Omental fat pad (tissue), 3 donors: ENCODE measurements at regions not wholly inside any gene's neighbourhood (a gene's known extent, or its start where the extent isn't known, plus 50 kb on each side); places are given as distances from the start of the nearest gene placed in this dataset.
"Not testable (repeated sequence)": the region's sequence is repeated elsewhere in the genome, so short reads cannot be mapped to it uniquely, and the experiment has no call there.

Source experiments
- ATAC-seq: fragments of 150-250 bp; one replicate; pipeline ENCODE4 v1.9.1; 2016; ENCODE audit warnings: mild to moderate bottlenecking, moderate library complexity; ENCODE audit not compliant: low FRiP score
- DNase-seq: peaks from one replicate; pipeline ENCODE4 v3.0.0-alpha.2; 2019; ENCODE audit warnings: low spot score
- CTCF ChIP-seq, 3 donors: fragments of 450-650 bp; IDR thresholded peaks; one replicate each; pipeline ENCODE4 v1.5.1; 2016 to 2017; ENCODE audit warnings: antibody characterized with exemption in 3 of 3, mild to moderate bottlenecking in 3 of 3, moderate library complexity in 2 of 3

GRCh38 chr1:78304341-78304740 lies 186.4 kb upstream of the PTGFR start:
- ATAC-seq: peak; percentile 13
- DNase-seq: no peak
- no peak for TF ChIP-seq CTCF (IDR thresholded peaks at IDR 0.05)

GRCh38 chr1:78304761-78305160 lies 186.0 kb upstream of the PTGFR start:
- no peak for ATAC-seq
- no peak for TF ChIP-seq CTCF (IDR thresholded peaks at IDR 0.05)
- no peak for DNase-seq

GRCh38 chr1:78310261-78310660 lies 180.5 kb upstream of the PTGFR start:
- not testable (repeated sequence) for DNase-seq, ATAC-seq

- ATAC-seq (no peak), DNase-seq (no peak)
- no peak for TF ChIP-seq CTCF (IDR thresholded peaks at IDR 0.05)
Observed at GRCh38 chr1:78318011-78318410, 172.8 kb upstream of the PTGFR start.

GRCh38 chr1:78319603-78320002 lies 171.2 kb upstream of the PTGFR start:
- TF ChIP-seq CTCF (IDR thresholded peaks at IDR 0.05): no peak
- ATAC-seq (no peak), DNase-seq (no peak)

- ATAC-seq (no peak), DNase-seq (no peak)
- TF ChIP-seq CTCF (IDR thresholded peaks at IDR 0.05): no peak
Observed at GRCh38 chr1:78322928-78323680, 167.7 kb upstream of the PTGFR start.

GRCh38 chr1:78325293-78325692 lies 165.5 kb upstream of the PTGFR start:
- no peak for TF ChIP-seq CTCF (IDR thresholded peaks at IDR 0.05)
- ATAC-seq: no peak
- no peak for DNase-seq
